ENCODE measurements at regions not wholly inside any gene's neighbourhood (a gene's known extent, or its start where the extent isn't known, plus 50 kb on each side); places are given as distances from the start of the nearest gene placed in this dataset.

GRCh38 chr4:171169396-171169795 is 643.8 kb upstream of the GALNTL6 start:
- Histone ChIP-seq H3K36me3 (ENCODE audit: low read depth) (no peaks in the 10 kb centered on the region), H3K9me3 (ENCODE audit: severe bottlenecking) (no peaks in the 10 kb centered on the region), H3K4me3 (ENCODE audit: severe bottlenecking) (no peak overlapping the region), H3K27ac (ENCODE audit: poor library complexity, severe bottlenecking) (no peak overlapping the region), H3K4me1 (ENCODE audit: insufficient read depth, poor library complexity, severe bottlenecking) (no peaks in the 10 kb centered on the region), H3K27me3 (ENCODE audit: insufficient read depth, poor library complexity, severe bottlenecking) (no peaks in the 10 kb centered on the region)
- ATAC-seq (ENCODE audit: low read depth) (no peak), DNase-seq (ENCODE audit: low spot score) (no peak)
- TF ChIP-seq CTCF (IDR thresholded peaks at IDR 0.05; ENCODE audit: poor library complexity, severe bottlenecking): no peak

- H3K4me1 ChIP-seq (ENCODE audit: insufficient read depth, poor library complexity, severe bottlenecking): no peaks in the 10 kb centered on the region
- H3K27ac ChIP-seq (ENCODE audit: poor library complexity, severe bottlenecking): no peak overlapping the region
- H3K27me3 ChIP-seq (ENCODE audit: insufficient read depth, poor library complexity, severe bottlenecking): no peaks in the 10 kb centered on the region
- TF ChIP-seq CTCF (IDR thresholded peaks at IDR 0.05; ENCODE audit: poor library complexity, severe bottlenecking): no peak
- DNase-seq (ENCODE audit: low spot score): no peak
- no peaks in the 10 kb centered on the region for H3K36me3 ChIP-seq (ENCODE audit: low read depth)
- H3K4me3 ChIP-seq (ENCODE audit: severe bottlenecking): no peak overlapping the region
- H3K9me3 ChIP-seq (ENCODE audit: severe bottlenecking): no peaks in the 10 kb centered on the region
- ATAC-seq (ENCODE audit: low read depth): no peak
Observed at GRCh38 chr4:171162478-171162877, 650.7 kb upstream of the GALNTL6 start.

GRCh38 chr4:171157462-171158082 is 655.6 kb upstream of the GALNTL6 start:
- Histone ChIP-seq H3K36me3 (ENCODE audit: low read depth) (no peaks in the 10 kb centered on the region), H3K27ac (ENCODE audit: poor library complexity, severe bottlenecking) (no peak overlapping the region), H3K9me3 (ENCODE audit: severe bottlenecking) (no peaks in the 10 kb centered on the region), H3K4me3 (ENCODE audit: severe bottlenecking) (no peak overlapping the region), H3K27me3 (ENCODE audit: insufficient read depth, poor library complexity, severe bottlenecking) (no peaks in the 10 kb centered on the region), H3K4me1 (ENCODE audit: insufficient read depth, poor library complexity, severe bottlenecking) (no peaks in the 10 kb centered on the region)
- no peak for ATAC-seq (ENCODE audit: low read depth)
- TF ChIP-seq CTCF (IDR thresholded peaks at IDR 0.05; ENCODE audit: poor library complexity, severe bottlenecking): no peak
- DNase-seq (ENCODE audit: low spot score): no peak

GRCh38 chr4:171142639-171143038 is 670.6 kb upstream of the GALNTL6 start:
- Histone ChIP-seq H3K4me3 (ENCODE audit: severe bottlenecking) (no peak overlapping the region), H3K9me3 (ENCODE audit: severe bottlenecking) (no peaks in the 10 kb centered on the region), H3K4me1 (ENCODE audit: insufficient read depth, poor library complexity, severe bottlenecking) (no peaks in the 10 kb centered on the region), H3K27ac (ENCODE audit: poor library complexity, severe bottlenecking) (no peak overlapping the region), H3K27me3 (ENCODE audit: insufficient read depth, poor library complexity, severe bottlenecking) (no peaks in the 10 kb centered on the region), H3K36me3 (ENCODE audit: low read depth) (no peaks in the 10 kb centered on the region)
- ATAC-seq (ENCODE audit: low read depth) (no peak), DNase-seq (ENCODE audit: low spot score) (no peak)
- TF ChIP-seq CTCF (IDR thresholded peaks at IDR 0.05; ENCODE audit: poor library complexity, severe bottlenecking): no peak

- DNase-seq (ENCODE audit: low spot score) (no peak), ATAC-seq (ENCODE audit: low read depth) (no peak)
- Histone ChIP-seq H3K9me3 (ENCODE audit: severe bottlenecking) (no peaks in the 10 kb centered on the region), H3K4me1 (ENCODE audit: insufficient read depth, poor library complexity, severe bottlenecking) (no peaks in the 10 kb centered on the region), H3K4me3 (ENCODE audit: severe bottlenecking) (no peak overlapping the region), H3K27ac (ENCODE audit: poor library complexity, severe bottlenecking) (no peak overlapping the region), H3K27me3 (ENCODE audit: insufficient read depth, poor library complexity, severe bottlenecking) (no peaks in the 10 kb centered on the region), H3K36me3 (ENCODE audit: low read depth) (no peaks in the 10 kb centered on the region)
- no peak for TF ChIP-seq CTCF (IDR thresholded peaks at IDR 0.05; ENCODE audit: poor library complexity, severe bottlenecking)
Observed at GRCh38 chr4:171142045-171142444, 671.2 kb upstream of the GALNTL6 start.
